Skeletal muscle cell (primary cell): ENCODE measurements at regions not wholly inside any gene's neighbourhood (a gene's known extent, or its start where the extent isn't known, plus 50 kb on each side); places are given as distances from the start of the nearest gene placed in this dataset.
"Not testable (repeated sequence)": the region's sequence is repeated elsewhere in the genome, so short reads cannot be mapped to it uniquely, and the experiment has no call there.

Experiments used
- DNase-seq: peaks from one replicate; pipeline ENCODE4 v3.0.0-alpha.2; 2010; ENCODE audit warnings: low read depth
- H3K4me3 ChIP-seq: 2 replicates; pipeline ENCODE4 v1.5.1; 2011; ENCODE audit warnings: low read depth, mild to moderate bottlenecking, control low read depth, low read length, moderate library complexity

DNA sequence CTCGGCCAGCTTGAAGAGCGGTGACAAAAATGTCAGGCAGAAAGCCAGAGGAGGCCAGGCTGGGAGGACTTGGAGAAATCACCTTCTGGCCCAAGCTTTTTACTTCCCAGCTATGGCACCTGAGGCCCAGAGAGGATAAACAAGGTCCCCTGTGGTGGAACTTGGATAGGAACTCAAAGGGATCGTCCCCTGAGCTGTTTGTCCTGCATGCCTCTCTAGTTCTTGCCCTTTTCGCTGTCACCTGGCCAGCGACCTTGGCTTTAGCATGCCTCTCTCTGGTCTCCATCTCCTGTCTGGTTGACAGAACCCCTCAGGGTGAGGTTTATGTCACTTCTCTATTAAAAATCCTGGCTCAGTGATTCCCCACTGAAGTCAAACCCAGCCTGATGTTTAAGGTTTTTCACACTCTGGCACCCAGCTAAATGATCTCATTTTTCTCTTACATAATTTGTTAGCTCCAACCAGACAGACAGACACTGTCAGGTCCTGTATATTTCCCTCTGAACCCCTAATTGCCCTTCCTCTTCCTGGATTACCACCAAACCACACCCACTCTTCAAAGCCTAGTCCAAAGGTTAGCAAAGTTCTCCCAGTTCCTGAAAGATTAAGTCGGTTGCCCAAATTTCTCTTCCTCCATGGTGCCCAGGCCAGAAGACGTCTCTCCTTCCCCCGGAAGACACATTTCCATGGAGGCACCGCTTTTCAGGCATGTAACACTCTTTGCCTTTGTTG is 169.1 kb downstream of the FAM43A start:
- DNase-seq: no peak
- no peak overlapping the region for H3K4me3 ChIP-seq

DNA sequence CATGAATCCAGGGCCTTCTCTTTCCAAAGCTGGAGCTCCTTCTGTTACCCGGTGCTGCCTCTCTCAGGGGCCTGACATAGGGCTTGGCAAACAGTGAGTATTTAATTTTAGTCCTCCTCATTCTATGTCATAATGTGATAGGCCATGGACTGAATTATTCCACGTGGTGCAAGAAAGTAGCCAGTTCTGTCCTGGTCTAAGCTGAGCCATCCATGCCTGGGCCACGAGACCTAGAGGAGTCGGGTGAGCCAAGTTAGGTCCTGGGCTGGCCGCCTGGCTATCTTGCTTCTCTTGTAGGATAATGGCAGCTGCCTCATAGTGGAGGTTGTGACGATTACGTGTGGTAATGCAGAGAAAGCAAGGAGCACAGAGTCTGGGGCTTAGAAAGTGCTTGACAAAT is 170.6 kb downstream of the FAM43A start:
- no peak for DNase-seq
- no peak overlapping the region for H3K4me3 ChIP-seq

GRCh38 chr3:194857469-194858113 is 171.9 kb downstream of the FAM43A start:
- DNase-seq: no peak

GRCh38 chr3:194858382-194858781 is 172.7 kb downstream of the FAM43A start:
- H3K4me3 ChIP-seq: no peak overlapping the region
- no peak for DNase-seq

More at GRCh38 chr3:194857469-194858113, 171.9 kb downstream of the FAM43A start:
- no peak overlapping the region for H3K4me3 ChIP-seq

- no peak for DNase-seq
- H3K4me3 ChIP-seq: no peak overlapping the region
Observed at GRCh38 chr3:194860725-194861124, 175.0 kb downstream of the FAM43A start.

GRCh38 chr3:194861375-194861774 is 175.7 kb downstream of the FAM43A start:
- H3K4me3 ChIP-seq: no peak overlapping the region
- no peak for DNase-seq

DNA sequence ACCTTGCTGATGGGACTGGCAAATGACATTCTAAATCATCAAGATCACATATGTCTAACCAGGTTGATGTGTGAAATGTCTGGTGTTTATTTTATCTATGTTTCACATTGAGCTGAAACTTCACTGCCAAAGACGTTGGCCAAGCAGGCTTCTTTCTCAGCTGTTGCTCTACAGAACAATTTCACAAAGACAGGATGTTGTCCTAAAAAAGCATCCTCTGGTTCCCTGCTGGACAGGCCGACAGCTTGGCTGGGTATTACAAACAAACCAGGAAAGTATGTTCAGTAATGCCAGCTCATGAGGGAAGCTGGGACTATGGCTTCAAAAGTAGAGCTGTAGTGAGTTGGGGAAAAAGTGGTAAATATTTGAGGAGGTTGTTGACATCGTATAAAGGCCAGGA is 179.4 kb downstream of the FAM43A start:
- no peak overlapping the region for H3K4me3 ChIP-seq
- DNase-seq: no peak

- DNase-seq: no peak
- H3K4me3 ChIP-seq: no peak overlapping the region
Observed at GRCh38 chr3:194865615-194866014, 179.9 kb downstream of the FAM43A start.

- no peak for DNase-seq
- no peak overlapping the region for H3K4me3 ChIP-seq
Observed at GRCh38 chr3:194866236-194866635, 180.6 kb downstream of the FAM43A start.

DNA sequence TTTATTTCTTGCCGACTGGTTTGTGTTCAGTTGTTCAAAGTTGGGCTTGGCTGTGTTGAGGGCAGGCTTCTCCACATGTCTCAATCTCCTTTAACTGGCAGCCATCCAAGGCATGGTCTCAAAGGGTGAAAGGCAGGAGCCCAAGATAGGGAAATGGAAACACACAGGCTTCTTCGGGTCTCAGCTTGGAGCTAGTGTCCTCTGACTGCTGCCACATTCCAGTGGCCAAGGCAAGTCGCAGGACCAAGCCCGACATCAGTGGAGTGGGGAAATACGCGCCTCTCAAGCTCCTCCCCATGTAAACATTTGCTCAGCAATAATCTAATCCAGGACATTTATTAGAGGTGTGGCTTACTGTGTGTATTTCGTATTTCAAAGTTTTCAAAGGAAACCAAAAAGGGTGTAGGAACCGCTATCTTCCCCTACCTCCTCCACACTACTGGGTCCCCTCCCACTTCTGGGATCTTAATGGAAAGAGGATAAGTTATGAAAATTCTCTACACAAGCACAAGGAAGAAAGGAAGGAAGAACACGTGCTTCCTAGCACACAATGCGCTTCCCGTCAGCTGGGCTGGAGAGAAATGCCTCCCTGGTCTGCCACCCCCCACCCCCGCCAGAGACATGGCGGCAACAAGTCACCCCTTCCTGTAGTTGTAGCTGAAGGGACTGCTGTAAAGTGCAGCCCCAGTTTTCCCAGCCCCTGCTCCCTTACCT is 181.7 kb downstream of the FAM43A start:
- no peak overlapping the region for H3K4me3 ChIP-seq
- DNase-seq: no peak

DNA sequence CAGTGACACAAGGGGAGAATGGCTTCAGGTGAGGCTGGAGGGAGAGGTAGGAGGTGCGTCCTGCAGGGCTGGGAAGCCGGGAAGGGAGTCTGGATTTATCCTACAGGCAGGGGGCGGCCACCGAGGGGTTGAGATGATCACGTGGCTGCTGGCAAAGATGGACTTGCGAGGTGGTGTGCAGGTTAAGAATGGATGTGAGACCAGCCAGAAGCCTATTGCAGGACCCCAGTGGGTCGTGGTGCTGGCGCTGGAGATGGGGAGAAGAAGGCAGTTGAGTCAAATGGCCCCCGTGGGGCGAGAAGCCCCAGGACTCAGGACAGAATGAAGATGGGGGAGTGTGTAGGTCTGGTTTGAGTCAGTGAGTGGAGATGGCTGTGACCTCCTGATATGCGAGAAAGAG is 183.1 kb downstream of the FAM43A start:
- no peak overlapping the region for H3K4me3 ChIP-seq
- DNase-seq: no peak

DNA sequence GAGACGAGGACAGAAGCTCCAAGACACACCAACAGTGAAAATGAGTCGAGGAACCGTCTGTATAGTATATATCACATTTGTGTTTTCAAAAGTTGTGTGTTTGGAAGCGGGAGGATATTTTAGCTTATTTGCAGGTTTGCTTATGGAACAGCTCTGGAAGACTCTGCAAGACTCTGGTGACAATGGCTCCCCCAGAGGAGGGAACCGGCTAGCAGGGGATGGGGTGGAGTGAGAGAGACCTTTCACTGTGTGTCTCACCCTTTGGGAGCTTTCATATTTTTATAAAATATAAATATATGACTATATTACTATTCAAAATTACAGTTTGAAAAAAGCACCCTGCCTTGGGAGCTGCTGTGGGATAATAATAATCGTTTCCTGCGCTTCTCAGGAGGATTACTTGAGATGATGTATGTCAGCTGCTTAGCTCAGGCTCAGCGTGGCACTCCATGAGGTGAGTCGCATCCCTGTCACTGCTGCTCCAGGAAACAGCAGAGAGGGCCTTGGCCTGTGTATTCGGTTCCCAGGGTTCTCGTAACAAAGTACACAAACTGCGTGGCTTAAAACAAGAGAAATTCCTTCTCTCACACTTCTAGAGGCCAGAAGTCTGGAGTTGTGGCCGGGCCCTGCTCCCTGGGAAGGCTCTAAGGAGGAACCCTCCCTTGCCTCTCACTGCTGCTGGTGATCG is 183.9 kb downstream of the FAM43A start:
- DNase-seq: peak; percentile 67
- no peak overlapping the region for H3K4me3 ChIP-seq

- peak; percentile 48 for DNase-seq
- H3K4me3 ChIP-seq: no peak overlapping the region
Observed at GRCh38 chr3:194870394-194871110, 184.9 kb downstream of the FAM43A start.

DNA sequence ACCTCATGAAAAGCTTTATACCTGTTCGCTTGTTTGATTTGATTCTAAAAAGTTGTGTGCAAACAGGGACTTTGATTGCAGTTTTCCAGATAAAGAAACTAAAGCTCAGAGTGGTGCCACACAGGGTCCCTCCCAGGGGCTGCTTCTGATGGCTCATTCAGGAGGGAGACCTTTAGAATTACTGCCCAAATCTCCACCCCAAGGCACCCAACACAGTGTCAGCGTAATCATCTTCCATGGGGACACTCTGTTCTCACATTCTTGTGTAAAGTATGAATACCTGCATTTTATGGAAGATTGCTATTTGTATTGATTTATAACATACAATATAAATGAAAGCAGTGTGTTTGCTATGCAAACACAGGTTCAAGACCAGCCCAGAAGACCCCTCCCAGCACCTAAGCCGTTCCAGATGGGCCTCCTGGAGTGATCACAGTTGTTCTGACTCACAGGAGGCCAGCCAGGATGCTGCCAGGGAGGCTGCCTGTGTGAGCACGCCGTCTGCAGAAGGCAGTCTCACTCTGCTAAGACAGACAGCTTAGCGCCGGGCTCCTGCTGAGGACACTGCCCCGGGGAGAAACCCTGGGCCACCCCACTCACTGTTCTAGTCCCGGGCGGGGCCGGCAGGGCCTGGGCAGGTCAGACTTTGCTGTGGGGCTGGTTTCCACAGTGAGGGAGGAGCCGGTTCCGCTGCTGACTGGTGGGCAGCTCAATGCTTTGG is 185.6 kb downstream of the FAM43A start:
- peak; percentile 83 for DNase-seq
- no peak overlapping the region for H3K4me3 ChIP-seq

DNA sequence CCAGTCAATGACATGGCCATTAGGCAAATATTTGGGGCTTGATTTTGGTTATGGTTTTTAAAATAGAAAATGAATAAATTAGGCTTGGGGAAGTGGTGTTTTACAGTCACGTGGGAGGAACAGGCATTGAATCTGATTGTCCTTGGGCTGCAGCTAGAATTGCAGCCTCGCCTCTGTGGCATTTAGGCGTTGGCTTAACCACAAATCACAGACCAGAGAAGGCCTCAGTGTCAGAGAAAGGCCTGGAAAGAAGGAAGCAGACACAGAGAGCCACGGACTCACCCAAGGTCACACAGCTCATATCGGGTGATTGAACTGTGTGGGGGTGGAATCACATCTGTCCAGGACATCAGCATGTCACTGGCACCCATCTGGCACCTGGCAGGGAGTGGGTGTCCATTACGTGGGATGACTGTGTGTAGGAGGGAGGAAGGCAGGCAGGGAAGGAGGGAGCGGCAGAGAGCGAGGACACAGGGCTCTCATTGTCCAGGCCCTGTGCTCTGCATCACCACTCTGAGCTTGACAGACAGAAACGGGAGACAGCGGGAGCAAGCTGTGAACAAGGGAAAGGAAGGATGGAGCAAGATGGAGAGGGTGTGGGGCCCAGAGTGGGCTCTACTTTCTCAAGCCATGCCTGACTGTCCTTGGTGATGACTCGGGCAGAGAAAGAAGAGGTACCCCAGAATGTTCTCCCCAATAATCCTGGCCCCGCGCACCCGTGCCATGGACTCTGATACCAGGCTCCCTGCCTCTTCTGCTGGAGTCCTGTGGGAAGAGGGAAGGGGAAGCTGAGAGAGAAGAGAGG is 186.4 kb downstream of the FAM43A start:
- DNase-seq: peak; percentile 27
- H3K4me3 ChIP-seq: no peak overlapping the region

- DNase-seq: peak; percentile 52
Observed at GRCh38 chr3:194872669-194872977, 186.9 kb downstream of the FAM43A start.

GRCh38 chr3:194873474-194873873 is 187.8 kb downstream of the FAM43A start:
- not testable (repeated sequence) for H3K4me3 ChIP-seq, DNase-seq

More at GRCh38 chr3:194872669-194872977, 186.9 kb downstream of the FAM43A start:
- no peak overlapping the region for H3K4me3 ChIP-seq

- no peak for DNase-seq
- no peak overlapping the region for H3K4me3 ChIP-seq
Observed at GRCh38 chr3:194874206-194874605, 188.5 kb downstream of the FAM43A start.
